ENCODE measurements at regions not wholly inside any gene's neighbourhood (a gene's known extent, or its start where the extent isn't known, plus 50 kb on each side); places are given as distances from the start of the nearest gene placed in this dataset.

DNA sequence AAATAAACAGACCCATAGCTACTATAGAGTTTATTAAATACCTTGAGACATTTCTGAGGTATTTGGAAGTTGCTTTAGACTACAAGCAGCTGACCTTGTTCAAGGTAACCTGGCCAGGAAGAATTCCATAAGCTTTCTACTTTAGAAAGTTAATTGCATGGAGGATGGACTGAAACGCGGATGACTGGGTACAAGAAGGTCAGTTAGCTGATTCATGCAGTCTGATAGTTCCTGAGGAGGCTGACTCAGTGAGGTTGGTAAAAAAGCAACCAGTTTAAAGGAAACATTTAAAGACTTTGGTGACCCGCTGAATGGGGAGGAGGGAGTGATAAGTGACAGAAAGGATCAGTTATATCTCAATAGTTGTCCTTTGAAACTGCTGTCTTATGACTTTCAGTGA, 670.1 kb upstream of the CDH9 start:
- no peak for DNase-seq

DNA sequence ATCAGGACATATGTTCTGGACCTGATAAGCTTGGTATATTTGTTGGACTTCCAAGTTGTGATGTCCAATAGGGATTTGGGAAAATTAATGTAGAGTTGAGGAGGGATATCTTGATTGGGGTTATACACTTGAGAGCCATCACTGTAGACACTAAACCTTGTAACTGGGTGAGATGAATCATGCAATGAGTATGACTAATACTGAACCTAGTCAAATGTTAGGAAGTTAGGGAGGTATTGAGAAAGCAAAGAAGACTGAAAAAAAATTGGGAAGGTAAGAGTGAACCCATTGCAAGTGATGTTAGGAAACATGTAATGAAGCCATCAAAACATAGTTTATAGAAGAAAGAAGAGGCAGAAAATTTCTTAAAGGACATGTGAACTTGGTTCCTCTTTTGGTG, 668.4 kb upstream of the CDH9 start:
- no peak for DNase-seq

DNA sequence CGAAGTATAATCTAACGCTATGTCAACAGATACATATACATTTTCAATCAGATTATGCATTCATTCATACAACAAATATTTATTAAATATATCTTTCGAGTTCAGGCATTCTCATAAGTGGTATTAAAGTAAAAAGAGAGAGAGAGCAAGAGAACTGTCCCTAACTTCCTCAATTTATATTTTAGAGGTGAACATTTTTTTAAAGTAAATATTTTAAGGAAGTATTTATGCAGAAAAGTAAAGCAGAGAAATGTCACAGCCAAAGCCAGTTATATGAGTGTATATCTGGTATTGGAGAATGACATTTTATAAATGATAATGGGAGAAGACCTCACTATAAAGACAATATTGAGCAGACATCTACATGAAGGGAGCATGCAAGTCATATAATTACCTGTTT, 667.3 kb upstream of the CDH9 start:
- DNase-seq, result no peak

DNA sequence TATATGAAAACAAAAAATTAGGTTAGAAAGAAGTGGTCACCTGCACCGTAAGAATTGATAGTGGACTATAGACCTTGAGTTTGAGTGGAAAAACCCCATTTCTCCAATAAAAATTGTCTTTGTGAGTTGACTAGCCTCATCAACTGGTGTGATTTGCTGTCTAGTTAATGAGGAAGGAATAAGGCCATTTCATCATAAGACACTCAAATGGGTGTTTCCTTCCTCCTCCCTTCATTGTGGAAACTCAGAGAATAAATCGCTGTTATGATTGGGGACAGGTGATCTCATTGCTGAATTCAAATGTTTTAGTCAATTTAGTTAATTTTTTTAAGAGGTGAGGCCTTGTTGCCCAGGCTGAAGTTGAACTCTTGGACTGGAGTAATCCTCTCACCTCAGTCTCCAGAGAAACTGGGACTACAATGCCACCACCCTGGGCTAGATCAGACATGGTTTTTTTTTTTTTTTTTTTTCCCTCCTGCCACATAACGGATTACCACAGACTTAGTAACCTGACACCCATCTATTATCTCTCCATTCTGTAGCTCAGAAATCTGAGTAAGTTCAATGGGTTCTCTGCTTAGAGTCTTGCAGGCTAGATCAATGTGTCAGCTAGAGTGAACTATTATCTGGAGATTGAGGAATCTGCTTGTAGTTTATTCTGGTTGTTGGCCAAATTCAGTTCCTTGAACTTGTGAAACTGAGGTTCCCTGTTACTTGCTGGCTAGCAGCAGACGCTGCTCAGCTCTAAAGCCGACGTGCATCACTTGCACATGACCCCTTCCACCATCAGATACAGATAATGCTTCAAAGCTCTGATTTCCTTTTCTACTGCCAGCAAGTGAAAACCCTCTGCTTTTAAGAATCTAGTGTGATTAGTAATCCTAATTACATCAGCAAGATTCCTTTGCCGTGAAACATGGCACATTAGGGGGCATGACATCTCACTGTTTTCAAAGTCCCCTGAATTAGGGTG, 663.8 kb upstream of the CDH9 start:
- DNase-seq, result no peak

DNA sequence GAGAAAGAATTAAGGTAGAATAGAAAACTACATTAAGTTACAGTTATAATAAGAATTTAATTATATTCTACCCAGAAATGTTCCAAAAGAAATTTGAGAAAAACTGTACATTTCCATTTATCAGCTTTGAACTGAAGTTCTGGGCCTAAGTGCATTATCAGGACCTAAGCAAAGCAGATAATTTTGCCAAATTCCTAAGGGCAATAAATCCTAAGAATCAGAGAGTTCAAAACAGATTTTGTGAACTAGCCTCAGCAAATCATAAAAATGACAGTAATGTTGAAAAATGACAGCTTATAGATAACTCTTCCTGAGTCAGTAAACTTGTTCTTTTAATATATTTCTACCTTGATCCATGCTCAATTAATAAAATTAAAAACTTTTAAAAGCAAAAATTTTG, 662.1 kb upstream of the CDH9 start:
- DNase-seq, result no peak

DNA sequence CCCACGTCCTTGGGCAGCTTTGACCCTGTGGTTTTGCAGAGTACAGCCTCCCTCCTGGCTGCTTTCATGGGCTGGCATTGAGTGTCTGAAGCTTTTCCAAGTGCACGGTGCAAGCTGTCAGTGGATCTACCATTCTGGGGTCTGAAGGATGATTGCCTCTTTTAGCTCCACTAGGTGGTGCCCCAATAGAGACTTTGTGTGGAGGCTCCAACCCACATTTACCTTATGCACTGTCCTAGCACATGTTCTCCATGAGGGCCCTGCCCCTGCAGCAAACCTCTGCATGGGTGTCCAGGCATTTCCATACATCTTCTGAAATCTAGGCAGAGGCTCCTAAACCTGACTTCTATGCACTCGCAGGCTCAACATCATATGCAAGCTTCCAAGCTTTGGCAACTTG, 644.2 kb upstream of the CDH9 start:
- DNase-seq, result no peak

DNA sequence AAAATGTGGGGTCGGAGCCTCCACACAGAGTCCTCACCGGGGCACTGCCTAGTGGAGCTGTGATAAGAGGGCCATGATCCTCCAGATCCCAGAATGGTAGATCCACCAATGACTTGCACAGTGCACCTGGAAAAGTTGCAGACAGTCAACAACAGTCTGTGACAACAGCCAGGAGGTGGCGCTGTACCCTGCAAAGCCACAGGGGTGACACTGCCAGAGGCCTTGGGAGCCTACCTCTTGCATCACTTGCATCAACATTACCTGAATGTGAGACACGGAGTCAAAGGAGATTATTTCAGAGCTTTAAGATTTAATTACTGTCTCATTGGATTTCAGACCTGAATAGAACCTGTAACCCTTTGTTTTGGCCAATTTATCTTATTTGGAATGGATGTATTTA, 614.1 kb upstream of the CDH9 start:
- no peak for DNase-seq

DNA sequence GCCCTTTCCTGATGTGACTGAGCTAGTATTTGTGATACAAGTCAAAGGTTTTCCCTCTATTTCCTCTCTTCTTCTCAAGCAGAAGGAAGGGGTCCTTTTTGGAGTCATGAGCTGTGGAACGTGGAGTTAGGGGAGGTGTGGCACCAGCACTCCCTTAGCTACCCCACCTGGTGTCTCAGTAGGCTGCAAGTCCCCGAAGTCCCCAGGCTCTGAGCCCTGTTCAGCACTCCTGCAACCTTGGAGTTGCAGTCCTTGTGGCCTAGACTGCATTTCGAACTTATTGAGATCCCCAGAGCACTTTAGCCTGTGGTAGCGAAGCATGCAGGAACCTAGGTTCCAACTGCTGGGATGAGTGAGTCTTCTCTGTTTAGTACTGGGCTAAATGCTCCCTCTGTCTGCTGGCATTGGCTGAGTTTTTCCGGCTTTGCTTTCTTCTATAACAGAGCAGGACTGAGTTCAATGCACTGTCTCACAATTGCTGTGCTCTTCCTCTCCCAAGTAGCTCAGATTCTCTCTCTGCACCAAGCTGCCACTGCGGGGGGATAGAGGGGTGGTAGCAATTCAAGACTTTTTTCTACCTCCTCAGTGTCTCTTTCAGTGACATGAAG, 600.7 kb upstream of the CDH9 start:
- no peak for DNase-seq

DNA sequence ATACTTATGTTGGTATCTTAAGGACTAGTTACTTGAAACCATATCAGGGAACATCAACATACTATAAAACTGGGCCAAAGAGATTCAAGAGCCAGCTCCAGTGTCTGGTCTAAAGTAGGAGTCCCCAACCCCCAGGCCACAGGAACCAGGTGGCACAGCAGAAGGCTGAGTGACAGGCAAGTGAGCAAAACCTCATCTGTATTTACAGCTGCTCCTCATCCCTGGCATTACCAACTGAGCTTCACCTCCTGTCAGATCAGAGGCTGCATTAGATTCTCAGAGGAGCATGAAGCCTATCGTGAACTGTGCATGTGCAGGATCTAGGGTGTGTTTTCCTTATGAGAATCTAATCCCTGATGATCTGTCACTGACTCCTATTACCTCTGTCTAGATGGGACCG, 581.6 kb upstream of the CDH9 start:
- DNase-seq, result no peak

DNA sequence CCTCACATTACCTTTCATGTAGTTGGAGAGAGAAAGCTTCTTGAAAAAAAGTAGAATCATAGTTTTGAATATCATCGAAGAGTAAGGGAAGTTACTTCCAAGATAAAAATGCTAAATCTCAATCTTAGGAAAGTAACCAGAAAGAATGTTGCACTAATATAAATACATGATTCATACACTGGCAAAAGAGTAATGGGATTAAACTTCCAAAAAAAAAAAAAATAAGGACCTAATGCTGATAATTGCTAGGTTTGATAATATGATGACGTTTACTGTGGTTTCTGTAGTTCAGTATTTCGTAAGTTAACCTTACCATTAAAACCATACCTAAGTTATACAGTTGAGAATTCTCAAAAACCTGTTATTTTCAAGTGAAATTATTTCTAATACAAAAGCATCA, 573.8 kb upstream of the CDH9 start:
- no peak for DNase-seq

DNA sequence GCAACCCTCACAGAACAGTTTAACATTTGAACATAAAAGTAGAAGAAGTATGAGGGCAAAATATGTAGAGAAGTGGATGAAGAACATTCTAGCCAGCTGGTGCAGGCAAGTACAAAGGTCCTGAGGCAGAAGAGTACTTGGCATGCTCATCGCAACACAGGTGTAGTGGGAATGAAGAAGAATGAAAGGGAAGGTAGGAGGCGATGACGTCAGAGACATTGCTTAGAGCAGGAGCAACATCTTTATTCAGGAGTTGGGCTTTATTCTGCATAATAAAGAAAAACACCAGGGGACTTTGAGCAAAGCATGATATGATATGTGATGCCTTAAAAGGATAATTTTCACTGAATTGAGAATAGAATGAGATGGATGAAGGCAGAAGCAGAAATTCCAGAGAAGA, 570.6 kb upstream of the CDH9 start:
- no peak for DNase-seq

DNA sequence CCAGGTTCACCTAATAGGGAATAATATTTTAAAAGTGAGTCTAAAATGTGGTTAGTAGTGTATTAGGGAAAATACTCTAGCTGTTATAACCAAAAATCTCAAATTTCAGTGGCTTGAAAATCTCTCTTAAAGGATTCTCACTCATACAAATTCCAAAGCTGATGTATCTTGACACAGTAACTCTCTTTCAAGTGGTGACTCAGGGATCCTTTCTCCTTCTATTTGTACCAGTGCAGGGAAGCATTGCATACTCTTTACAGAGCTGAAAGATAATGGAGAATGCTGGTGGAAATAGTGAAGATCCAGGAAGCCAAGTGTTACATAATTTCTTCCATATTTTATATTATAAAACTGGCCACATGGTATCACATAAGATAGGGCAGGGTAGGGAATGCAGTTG, 560.2 kb upstream of the CDH9 start:
- no peak for DNase-seq

DNA sequence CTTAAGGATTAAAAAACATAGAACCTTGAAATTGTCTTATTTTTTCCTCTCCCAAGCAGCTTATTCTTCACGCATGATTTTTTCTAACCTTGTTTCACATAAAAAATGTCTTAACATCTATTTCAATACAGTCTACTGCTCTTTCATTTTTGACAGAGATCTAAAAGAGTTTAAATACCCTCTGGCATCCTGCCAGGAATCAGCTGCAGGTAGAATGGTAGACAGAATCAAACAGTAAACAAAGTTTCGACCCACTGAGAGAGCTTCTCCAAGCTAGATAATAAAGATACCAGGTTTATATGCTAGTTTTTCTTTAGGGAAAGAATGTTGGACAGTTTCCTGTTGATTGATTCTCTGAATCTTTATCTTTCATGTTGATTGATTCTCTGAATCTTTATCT, 555.8 kb upstream of the CDH9 start:
- DNase-seq, result no peak

DNA sequence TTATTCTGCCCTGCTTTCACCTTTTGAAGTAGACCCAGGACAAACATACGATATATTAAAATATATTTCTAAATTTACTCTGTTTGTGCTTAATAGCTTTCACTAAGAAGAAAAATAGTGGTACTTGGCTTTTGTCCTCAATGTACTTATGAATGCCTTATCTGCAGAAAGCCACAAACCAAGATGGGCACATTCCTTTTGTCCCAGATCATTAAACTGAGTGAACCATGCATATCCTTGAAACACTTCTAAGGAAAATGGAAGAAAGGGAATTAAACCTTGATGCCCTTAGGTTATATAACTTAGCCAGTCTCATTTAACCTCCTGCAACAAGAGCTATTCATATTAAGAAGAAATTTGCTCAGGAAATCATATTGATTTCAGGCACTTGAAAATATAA, 553.8 kb upstream of the CDH9 start:
- DNase-seq, result no peak

DNA sequence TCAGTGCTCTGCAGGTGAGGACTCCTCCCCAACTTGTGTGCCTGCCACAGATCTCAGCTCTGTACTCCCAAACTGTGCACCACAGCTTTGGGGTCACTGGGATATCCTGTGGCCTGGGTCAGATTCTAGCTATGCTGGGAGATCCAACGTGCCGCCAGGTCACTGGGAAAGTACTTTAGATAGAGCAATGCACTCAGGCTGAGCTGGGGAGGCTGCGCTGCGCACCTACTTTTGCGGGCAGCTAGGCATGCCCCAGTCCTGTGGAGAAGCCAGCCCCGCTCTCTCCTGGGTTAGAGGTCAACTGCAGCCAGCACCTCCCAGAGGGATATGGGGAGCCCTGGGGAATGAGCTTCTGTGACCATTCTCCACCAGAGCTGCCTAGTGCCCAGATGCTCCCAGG, 552.1 kb upstream of the CDH9 start:
- DNase-seq, result no peak

DNA sequence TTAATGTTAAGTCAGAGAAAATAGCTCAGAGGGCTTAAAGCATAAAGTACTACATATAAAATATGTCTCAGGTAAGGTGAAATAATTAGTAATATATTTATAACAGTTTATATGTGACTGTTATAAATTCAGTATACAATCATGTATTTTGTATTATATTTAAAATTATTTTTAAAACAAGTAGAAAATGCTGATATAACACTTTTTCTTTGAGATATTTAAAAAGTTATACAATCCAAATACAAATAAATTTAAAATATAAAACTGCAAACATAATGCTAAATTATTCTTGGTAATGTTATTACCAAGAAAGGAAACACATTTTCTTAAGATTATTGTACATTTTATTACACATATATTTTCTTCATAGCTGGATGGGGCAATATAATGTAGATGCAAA, 539.9 kb upstream of the CDH9 start:
- no peak for DNase-seq

DNA sequence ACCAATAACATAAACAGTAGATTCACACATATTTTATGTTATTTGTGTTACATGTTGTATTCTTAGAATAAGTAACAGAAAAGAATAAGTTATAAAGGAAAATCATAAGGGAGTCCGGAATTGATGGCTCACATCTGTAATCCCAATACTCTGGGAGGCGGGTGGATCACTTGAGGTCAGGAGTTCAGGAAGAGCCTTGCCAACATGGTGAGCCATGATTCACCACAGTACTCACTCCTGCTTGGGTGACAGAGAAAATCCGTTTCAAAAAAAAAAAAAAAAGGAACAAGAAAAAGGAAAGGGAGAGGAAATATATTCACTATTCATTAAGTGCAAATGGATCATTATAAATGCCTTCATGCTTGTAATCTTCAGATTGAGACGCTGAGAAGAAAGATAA, 533.3 kb upstream of the CDH9 start:
- DNase-seq, result no peak

DNA sequence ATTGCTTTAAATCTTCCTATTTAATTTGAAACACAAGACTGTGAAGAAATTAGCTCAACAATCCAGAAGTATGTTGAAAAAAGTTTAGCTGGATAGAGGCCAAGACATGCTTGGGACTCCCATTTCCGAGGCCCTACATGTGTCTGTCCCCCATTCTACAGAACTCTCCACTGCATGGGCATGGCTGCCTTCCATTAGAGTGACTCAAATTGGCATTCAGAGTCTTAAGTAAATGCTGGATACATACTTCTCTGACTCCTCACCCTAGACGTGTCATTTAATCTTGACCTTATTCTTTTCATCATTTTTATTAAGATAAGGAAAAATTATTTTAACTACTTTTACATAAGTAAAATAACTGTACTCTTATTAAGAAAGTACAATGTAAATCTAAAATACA, 530.4 kb upstream of the CDH9 start:
- no peak for DNase-seq

DNA sequence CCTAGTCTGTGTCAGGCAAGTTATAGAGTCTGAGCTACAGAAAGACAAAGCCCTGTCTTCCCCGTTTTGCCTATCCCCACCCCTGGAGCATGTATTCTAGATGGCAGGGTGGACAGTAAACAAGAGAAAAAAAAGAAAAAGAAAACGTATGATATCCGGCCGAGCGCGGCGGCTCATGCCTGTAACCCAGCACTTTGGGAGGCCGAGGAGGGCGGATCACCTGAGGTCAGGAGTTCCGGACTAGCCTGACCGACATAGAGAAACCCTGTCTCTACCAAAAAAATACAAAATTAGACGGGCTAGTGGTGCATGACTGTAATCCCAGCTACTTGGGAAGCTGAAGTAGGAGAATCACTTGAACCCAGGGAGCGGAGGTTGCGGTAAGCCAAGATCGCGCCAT, 523.0 kb upstream of the CDH9 start:
- DNase-seq, result no peak

DNA sequence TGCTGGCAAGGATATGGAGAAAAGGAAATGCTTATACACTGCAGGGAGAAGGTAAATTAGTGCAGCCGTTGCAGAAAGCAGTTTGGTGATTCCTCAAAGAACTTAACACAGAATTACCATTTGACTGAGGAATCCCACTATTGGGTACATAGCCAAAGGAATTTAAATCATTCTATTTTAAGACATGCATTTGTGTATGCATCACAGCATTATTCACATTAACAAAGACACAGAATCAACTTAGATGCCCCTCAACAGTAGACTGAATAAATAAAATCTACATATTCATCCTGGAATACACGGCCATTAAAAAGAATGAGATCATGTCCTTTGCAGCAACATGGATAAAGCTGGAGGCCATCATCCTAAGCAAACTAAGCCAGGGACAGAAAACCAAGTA, 510.1 kb upstream of the CDH9 start:
- DNase-seq, result no peak

DNA sequence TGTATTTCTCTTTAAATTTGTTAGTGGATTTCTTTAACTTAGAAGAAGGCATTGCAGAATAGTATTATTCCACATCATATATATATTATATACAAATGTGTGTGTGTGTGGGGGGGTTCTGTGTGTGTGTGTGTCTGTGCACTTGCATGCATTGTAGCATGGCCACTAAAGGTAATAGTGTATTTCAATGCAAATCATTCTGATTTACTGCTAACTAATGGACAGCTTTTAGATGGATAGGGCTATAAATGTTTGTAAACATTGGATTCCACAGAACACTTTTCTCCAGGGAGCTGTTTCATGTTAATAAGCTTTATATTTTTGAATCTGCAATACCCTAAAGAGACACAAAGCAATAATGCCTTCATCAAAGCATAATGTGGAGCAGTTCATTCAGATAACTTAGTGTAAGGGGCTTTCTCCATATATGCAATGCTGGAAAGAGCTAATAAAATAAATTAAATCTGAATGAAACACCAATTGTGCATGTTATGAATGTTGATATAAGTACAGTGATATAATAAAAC, 496.7 kb upstream of the CDH9 start:
- no peak for DNase-seq

DNA sequence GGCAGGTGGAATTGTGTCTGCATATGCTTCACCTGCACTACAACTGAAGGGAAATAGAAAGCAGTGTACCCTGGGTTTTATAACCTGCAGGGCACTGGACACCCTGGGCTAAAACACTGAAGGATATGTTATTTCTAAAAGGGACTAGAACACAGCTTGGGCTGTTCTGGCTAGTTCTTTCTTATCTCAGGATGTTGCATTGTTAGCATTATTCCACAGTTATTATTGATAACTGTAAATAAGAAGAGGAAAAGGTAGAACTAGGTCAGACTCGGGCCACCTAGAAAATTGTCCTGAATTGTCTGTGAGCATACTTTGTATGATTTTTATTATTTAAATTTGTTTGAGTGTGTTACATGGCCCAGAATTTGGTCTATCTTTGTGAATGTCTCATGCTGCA, 493.9 kb upstream of the CDH9 start:
- no peak for DNase-seq

DNA sequence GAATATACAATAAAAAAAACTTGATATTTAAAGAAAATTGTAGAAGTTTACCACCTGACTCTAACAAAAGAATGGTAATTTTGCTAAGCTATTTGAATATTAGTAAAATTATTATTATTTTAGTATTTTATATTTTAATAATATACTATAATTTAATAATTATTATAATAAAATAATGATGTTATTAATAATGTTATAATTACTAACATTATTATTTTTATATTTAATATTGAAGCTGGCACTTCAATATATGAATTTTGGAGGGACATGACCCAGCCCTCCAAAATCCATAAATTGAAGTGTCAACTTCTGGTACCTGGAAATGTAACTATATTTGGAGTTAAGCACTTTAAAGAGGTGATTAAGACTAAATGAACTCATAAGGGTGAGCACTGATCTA, 486.1 kb upstream of the CDH9 start:
- no peak for DNase-seq

DNA sequence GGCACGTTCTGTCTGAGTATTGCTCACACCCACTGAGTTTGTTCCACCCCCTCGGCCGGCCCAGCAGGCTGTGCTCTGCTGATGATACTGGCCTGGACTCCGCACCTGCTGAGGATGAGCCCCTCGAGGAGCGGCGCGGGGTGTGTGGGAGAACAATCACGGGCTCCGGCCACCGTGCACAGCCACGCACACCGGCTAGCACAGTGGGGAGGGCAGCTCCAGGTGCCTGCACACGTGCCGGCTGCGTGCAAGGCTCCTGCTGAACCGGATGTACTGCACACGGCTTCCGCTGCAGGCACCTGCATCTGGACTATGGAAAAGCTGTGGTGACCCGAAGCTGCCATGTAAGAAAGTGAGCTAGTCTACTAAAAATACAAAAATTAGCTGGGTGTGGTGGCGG, 485.2 kb upstream of the CDH9 start:
- no peak for DNase-seq
